HepG2 (cell line): ENCODE measurements at regions not wholly inside any gene's neighbourhood (a gene's known extent, or its start where the extent isn't known, plus 50 kb on each side); places are given as distances from the start of the nearest gene placed in this dataset.
A peak's percentile ranks its signal among the peaks of the same experiment; 100 is the strongest.

Experiments used
- ATAC-seq: fragments of 200-7000 bp; cut with Tn5 transposase; 3 replicates; pipeline ENCODE4 v1.9.1; 2020; ENCODE audit warnings: mild to moderate bottlenecking, moderate library complexity
- BruUV-seq: library from RNA; stranded (reverse); fragments of 400-500 nt; replicated peaks from 2 replicates; lab custom pipeline; 2021; lab: Mats Ljungman, UMichigan
- CTCF ChIA-PET: fragments of 300-600 bp; formaldehyde crosslinking; extraction: SDS; loops from one replicate; lab custom pipeline; 2021; ENCODE audit warnings: low total read pairs, inconsistent platforms, low intra/inter-chr PET ratio; lab: Yijun Ruan, JAX
- POLR2A ChIA-PET: fragments of 350-600 bp; sonication (Branson Sonifier 250); formaldehyde crosslinking; loops from one replicate; lab custom pipeline; 2020; ENCODE audit warnings: antibody characterized with exemption, inconsistent platforms; lab: Yijun Ruan, JAX
- DNase-seq: peaks from one replicate; pipeline ENCODE4 v3.0.0-alpha.2; 2015; ENCODE audit warnings: low spot score
- FAIRE-seq: peaks from 3 replicates; lab custom pipeline; 2011; peaks lifted over from hg19 to GRCh38; lab: Jason Lieb, UNC
- H2AFZ ChIP-seq: one replicate; pipeline ENCODE4 v1.6.1; 2011; ENCODE audit warnings: low read length, inconsistent platforms
- H3K27ac ChIP-seq: fragments of 300-600 bp; 3 replicates; pipeline ENCODE4 v1.8.0; 2011; ENCODE audit warnings: mixed run types, mild to moderate bottlenecking, mixed read lengths, low read length, inconsistent platforms; ENCODE audit not compliant: insufficient read depth; ENCODE audit errors: extremely low read length
- H3K27me3 ChIP-seq, 2 experiments: fragments of 200-600 bp in 1 of 2; 2 replicates in 1 of 2; 3 replicates in 1 of 2; pipeline versions ENCODE4 v1.6.0 to v1.8.0; 2011; ENCODE audit warnings: low read length in 2 of 2, mild to moderate bottlenecking in 2 of 2, moderate library complexity in 2 of 2, inconsistent platforms in 1 of 2; ENCODE audit not compliant: insufficient read depth in 2 of 2, control insufficient read depth in 1 of 2
- H3K36me3 ChIP-seq, 2 experiments: fragments of 200-600 bp in 1 of 2; replicated peaks in 1 of 2; 2 replicates in 1 of 2; 3 replicates in 1 of 2; pipeline versions ENCODE4 v1.5.1 to v1.8.0; 2011; ENCODE audit warnings: low read length in 2 of 2, inconsistent platforms in 1 of 2; ENCODE audit not compliant: insufficient read depth in 2 of 2, control insufficient read depth in 1 of 2
- H3K4me1 ChIP-seq: 2 replicates; pipeline ENCODE4 v1.5.1; 2012; ENCODE audit warnings: low read length, inconsistent platforms; ENCODE audit not compliant: insufficient read depth
- H3K4me2 ChIP-seq: 2 replicates; pipeline ENCODE4 v1.6.0; 2011; ENCODE audit warnings: low read depth, low read length, inconsistent platforms
- H3K4me3 ChIP-seq, 3 experiments: fragments of 200-600 bp in 1 of 3; sonication (generic), shearing (Covaris generic) in 1 of 3; replicated peaks in 1 of 3; 2 replicates each; pipeline ENCODE4 v1.5.1; 2011 to 2016; ENCODE audit warnings: low read length in 3 of 3, inconsistent platforms in 2 of 3, low read depth in 2 of 3, mild to moderate bottlenecking in 2 of 3, control low read depth in 1 of 3, mixed read lengths in 1 of 3; ENCODE audit not compliant: insufficient read depth in 1 of 3
- H3K79me2 ChIP-seq: one replicate; pipeline ENCODE4 v1.6.1; 2011; ENCODE audit warnings: low read length, inconsistent platforms; ENCODE audit not compliant: insufficient read depth
- H3K9ac ChIP-seq: 2 replicates; pipeline ENCODE4 v1.6.0; 2011; ENCODE audit warnings: mild to moderate bottlenecking, low read depth, low read length, inconsistent platforms; ENCODE audit not compliant: insufficient read depth
- H3K9me3 ChIP-seq: 2 replicates; pipeline ENCODE4 v1.5.1; 2012; ENCODE audit warnings: mild to moderate bottlenecking, low read length
- H4K20me1 ChIP-seq: 2 replicates; pipeline ENCODE4 v1.6.0; 2011; ENCODE audit warnings: inconsistent platforms, mild to moderate bottlenecking, low read length, moderate library complexity; ENCODE audit not compliant: insufficient read depth
- CEBPB ChIP-seq: IDR thresholded peaks from 2 replicates; pipeline ENCODE4 v1.6.1; 2011; ENCODE audit warnings: low read depth, low read length, improper control_type of control experiment, borderline replicate concordance
- DMTF1 ChIP-seq: sonication (generic); formaldehyde crosslinking; IDR thresholded peaks from 2 replicates; pipeline ENCODE4 v1.4.0; 2020; ENCODE audit warnings: mild to moderate bottlenecking, missing genetic modification reagents
- ZNF124 ChIP-seq: sonication (generic); formaldehyde crosslinking; IDR thresholded peaks from 2 replicates; pipeline ENCODE4 v1.4.0; 2020; ENCODE audit warnings: missing genetic modification reagents
- ZNF549 ChIP-seq: sonication (generic); formaldehyde crosslinking; IDR thresholded peaks from 2 replicates; pipeline ENCODE4 v1.5.0; 2020; ENCODE audit warnings: missing genetic modification reagents
- ZNF710 ChIP-seq: sonication (generic); formaldehyde crosslinking; IDR thresholded peaks from 2 replicates; pipeline ENCODE4 v1.5.0; 2020; ENCODE audit warnings: mild to moderate bottlenecking, missing genetic modification reagents, borderline replicate concordance
- ZNF737 ChIP-seq: sonication (generic); formaldehyde crosslinking; IDR thresholded peaks from 2 replicates; pipeline ENCODE4 v1.5.0; 2020; ENCODE audit warnings: missing genetic modification reagents, mild to moderate bottlenecking, borderline replicate concordance
- ZNF773 ChIP-seq: sonication (generic); formaldehyde crosslinking; IDR thresholded peaks from 2 replicates; pipeline ENCODE4 v1.4.0; 2020; ENCODE audit warnings: missing genetic modification reagents, borderline replicate concordance
- WGBS: methylation state at CpG from one replicate; pipeline ENCODE4 v1.1.6; 2017; ENCODE audit warnings: low lambda C conversion rate; 5-methylcytosine and 5-hydroxymethylcytosine counted together
- in situ Hi-C: cut with HindIII; loops from 2 replicates; pipeline ENCODE4 v1.10.0; 2017; ENCODE audit warnings: low pct_unique_long_range_greater_than_20kb; ENCODE audit not compliant: extremely low pct_ligation_motif_present
- intact Hi-C: fragments of 100-400 bp; cut with micrococcal nuclease; formaldehyde crosslinking; loops from one replicate; pipeline ENCODE4 v1.10.0; 2022; ENCODE audit not compliant: unreplicated experiment

GRCh38 chr5:107269678-107270077, 401.1 kb downstream of the EFNA5 start:
- Histone ChIP-seq H3K9ac (no peak overlapping the region), H3K4me2 (no peak overlapping the region), H3K36me3 (no peaks in the 10 kb centered on the region), H2AFZ (no peak overlapping the region), H3K27me3 (no peaks in the 10 kb centered on the region), H3K79me2 (no peaks in the 10 kb centered on the region), H3K27ac (no peak overlapping the region), H3K4me1 (no peaks in the 10 kb centered on the region), H4K20me1 (no peaks in the 10 kb centered on the region), H3K9me3 (no peaks in the 10 kb centered on the region), H3K4me3 (no peak overlapping the region)
- ATAC-seq (no peak), FAIRE-seq (no peak), DNase-seq (no peak)
- 44% methylated on average over 2 of the region's 2 CpGs for WGBS
- CTCF ChIA-PET = no interaction called here
- BruUV-seq = no TSS peak
- in situ Hi-C loops (no loop called here), intact Hi-C loops (no loop called here)
- POLR2A ChIA-PET = no interaction called here
- no peak for TF ChIP-seq ZNF124 (CRISPR knock-in tag)
- peak; percentile 64; the same call in 1 of the 2 replicates for TF ChIP-seq CEBPB

GRCh38 chr5:107269256-107269655, 401.5 kb downstream of the EFNA5 start:
- Histone ChIP-seq H3K4me1 (no peaks in the 10 kb centered on the region), H3K4me2 (no peak overlapping the region), H3K27me3 (no peaks in the 10 kb centered on the region), H3K9ac (no peak overlapping the region), H3K27ac (no peak overlapping the region), H3K79me2 (no peaks in the 10 kb centered on the region), H4K20me1 (no peaks in the 10 kb centered on the region), H2AFZ (no peak overlapping the region), H3K36me3 (no peaks in the 10 kb centered on the region), H3K9me3 (no peaks in the 10 kb centered on the region), H3K4me3 (no peak overlapping the region)
- CTCF ChIA-PET = no interaction called here
- ATAC-seq = no peak
- no peak for FAIRE-seq
- 5% methylated on average over 2 of the region's 2 CpGs for WGBS
- POLR2A ChIA-PET = no interaction called here
- no peak for DNase-seq
- TF ChIP-seq DMTF1 (no peak), ZNF737 (CRISPR knock-in tag) (no peak), ZNF710 (CRISPR knock-in tag) (no peak), ZNF549 (CRISPR knock-in tag) (no peak), ZNF773 (CRISPR knock-in tag) (no peak)
- intact Hi-C loops (no loop called here), in situ Hi-C loops (no loop called here)
- no TSS peak for BruUV-seq
